ENCODE measurements at regions not wholly inside any gene's neighbourhood (a gene's known extent, or its start where the extent isn't known, plus 50 kb on each side); places are given as distances from the start of the nearest gene placed in this dataset.

- DNase-seq (ENCODE audit: low read depth, low spot score) = no peak
- in situ Hi-C loops (cut with HindIII; ENCODE audit: low sequenced_read_pairs) = no loop called here
- no peak overlapping the region for H3K4me3 ChIP-seq (ENCODE audit: low read depth, low read length)
- no peak for TF ChIP-seq CTCF (IDR thresholded peaks at IDR 0.05; ENCODE audit: low read depth, low read length)
These were observed 359.1 kb upstream of the RAB6C start for GRCh38 chr2:129620411-129620810.

- no peak for DNase-seq (ENCODE audit: low read depth, low spot score)
- TF ChIP-seq CTCF (IDR thresholded peaks at IDR 0.05; ENCODE audit: low read depth, low read length) = no peak
- in situ Hi-C loops (cut with HindIII; ENCODE audit: low sequenced_read_pairs) = no loop called here
- H3K4me3 ChIP-seq (ENCODE audit: low read depth, low read length) = no peak overlapping the region
These were observed 355.7 kb upstream of the RAB6C start for GRCh38 chr2:129623783-129624182.

- in situ Hi-C loops (cut with HindIII; ENCODE audit: low sequenced_read_pairs) = no loop called here
These were observed 352.0 kb upstream of the RAB6C start for GRCh38 chr2:129627437-129627836.

GRCh38 chr2:129636692-129637091 lies 342.8 kb upstream of the RAB6C start:
- DNase-seq (ENCODE audit: low read depth, low spot score) = no peak
- in situ Hi-C loops (cut with HindIII; ENCODE audit: low sequenced_read_pairs) = no loop called here
- no peak for TF ChIP-seq CTCF (IDR thresholded peaks at IDR 0.05; ENCODE audit: low read depth, low read length)
- H3K4me3 ChIP-seq (ENCODE audit: low read depth, low read length) = no peak overlapping the region

More at GRCh38 chr2:129627437-129627836, 352.0 kb upstream of the RAB6C start:
- no peak for TF ChIP-seq CTCF (IDR thresholded peaks at IDR 0.05; ENCODE audit: low read depth, low read length)
- no peak for DNase-seq (ENCODE audit: low read depth, low spot score)
- no peak overlapping the region for H3K4me3 ChIP-seq (ENCODE audit: low read depth, low read length)

GRCh38 chr2:129641371-129641770 lies 338.1 kb upstream of the RAB6C start:
- DNase-seq (ENCODE audit: low read depth, low spot score) = no peak
- TF ChIP-seq CTCF (IDR thresholded peaks at IDR 0.05; ENCODE audit: low read depth, low read length) = no peak
- H3K4me3 ChIP-seq (ENCODE audit: low read depth, low read length) = no peak overlapping the region
- in situ Hi-C loops (cut with HindIII; ENCODE audit: low sequenced_read_pairs) = no loop called here

- in situ Hi-C loops (cut with HindIII; ENCODE audit: low sequenced_read_pairs) = no loop called here
- DNase-seq (ENCODE audit: low read depth, low spot score) = no peak
- no peak overlapping the region for H3K4me3 ChIP-seq (ENCODE audit: low read depth, low read length)
- no peak for TF ChIP-seq CTCF (IDR thresholded peaks at IDR 0.05; ENCODE audit: low read depth, low read length)
These were observed 336.9 kb upstream of the RAB6C start for GRCh38 chr2:129642526-129643043.

GRCh38 chr2:129645335-129645734 lies 334.1 kb upstream of the RAB6C start:
- no peak for DNase-seq (ENCODE audit: low read depth, low spot score)
- TF ChIP-seq CTCF (IDR thresholded peaks at IDR 0.05; ENCODE audit: low read depth, low read length) = no peak
- in situ Hi-C loops (cut with HindIII; ENCODE audit: low sequenced_read_pairs) = no loop called here
- no peak overlapping the region for H3K4me3 ChIP-seq (ENCODE audit: low read depth, low read length)
